GM12891 (cell line): ENCODE measurements at regions not wholly inside any gene's neighbourhood (a gene's known extent, or its start where the extent isn't known, plus 50 kb on each side); places are given as distances from the start of the nearest gene placed in this dataset.

Experiments used
- POLR2A ChIP-seq: IDR thresholded peaks from 2 replicates; pipeline ENCODE4 v1.6.1; 2011; ENCODE audit warnings: low read depth, low read length, control low read depth
- POLR2AphosphoS5 ChIP-seq: IDR thresholded peaks from 2 replicates; pipeline ENCODE4 v1.6.1; 2011; ENCODE audit warnings: low read depth, low read length, control low read depth

DNA sequence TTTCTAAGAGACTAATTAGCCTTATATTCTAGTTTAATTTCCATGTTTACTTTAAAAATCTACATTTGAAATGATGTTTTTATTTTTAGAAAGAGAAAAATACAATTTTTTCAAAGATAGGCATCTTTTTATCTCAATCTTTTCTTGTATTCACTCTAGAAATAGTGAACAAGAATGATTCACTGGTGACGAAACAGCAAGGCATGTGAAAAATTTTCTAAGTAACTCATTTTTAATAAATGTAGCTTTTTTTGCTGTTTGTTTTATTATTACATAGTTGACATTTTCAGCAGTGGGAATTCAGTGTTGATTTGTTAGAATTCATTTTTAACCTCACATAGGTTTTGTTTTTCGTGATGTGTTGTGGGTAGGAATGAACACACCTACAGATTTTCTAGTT is 1226.4 kb downstream of the NSUN3 start:
- TF ChIP-seq POLR2AphosphoS5 = no peak
- TF ChIP-seq POLR2A = no peak
